Astrocyte of the cerebellum (primary cell): ENCODE measurements at regions not wholly inside any gene's neighbourhood (a gene's known extent, or its start where the extent isn't known, plus 50 kb on each side); places are given as distances from the start of the nearest gene placed in this dataset.

Experiments
- DNase-seq: peaks from one replicate; pipeline ENCODE4 v3.0.0-alpha.2; 2011; ENCODE audit warnings: low read depth
- H3K4me3 ChIP-seq: 2 replicates; pipeline ENCODE4 v1.5.1; 2011; ENCODE audit warnings: mild to moderate bottlenecking, low read depth, low read length, moderate library complexity
- in situ Hi-C: cut with HindIII; loops from 2 replicates; pipeline ENCODE4 v1.10.0; 2017; ENCODE audit warnings: low sequenced_read_pairs
- TF ChIP-seq, protein P1 (sequence below): IDR thresholded peaks from 2 replicates; pipeline ENCODE4 v1.5.1; 2012; ENCODE audit warnings: low read length, low read depth, moderate library complexity, mild to moderate bottlenecking; ENCODE audit errors: missing control alignments

DNA sequence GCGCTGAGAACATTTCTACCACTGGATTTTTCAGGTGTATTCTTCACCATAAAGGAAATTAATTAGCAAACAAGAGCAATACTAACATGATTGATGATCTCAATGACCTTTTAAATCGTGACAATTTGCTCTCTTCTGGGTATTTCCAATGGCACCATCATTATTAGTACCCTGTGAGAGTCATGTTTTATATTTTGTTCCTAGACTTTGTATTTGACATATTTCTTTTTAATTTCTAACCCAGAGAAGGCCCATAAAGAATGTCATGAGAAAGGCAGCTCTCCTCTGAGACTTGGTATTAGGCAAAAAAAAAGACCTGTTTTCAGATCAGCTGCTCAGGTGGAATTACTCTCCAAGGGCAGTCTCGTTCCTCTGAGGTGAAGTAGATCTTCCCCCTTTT is 1253.4 kb downstream of the ROBO2 start:
- H3K4me3 ChIP-seq: no peak overlapping the region
- no peak for DNase-seq
- in situ Hi-C loops: no loop called here
- TF ChIP-seq, protein P1, sequence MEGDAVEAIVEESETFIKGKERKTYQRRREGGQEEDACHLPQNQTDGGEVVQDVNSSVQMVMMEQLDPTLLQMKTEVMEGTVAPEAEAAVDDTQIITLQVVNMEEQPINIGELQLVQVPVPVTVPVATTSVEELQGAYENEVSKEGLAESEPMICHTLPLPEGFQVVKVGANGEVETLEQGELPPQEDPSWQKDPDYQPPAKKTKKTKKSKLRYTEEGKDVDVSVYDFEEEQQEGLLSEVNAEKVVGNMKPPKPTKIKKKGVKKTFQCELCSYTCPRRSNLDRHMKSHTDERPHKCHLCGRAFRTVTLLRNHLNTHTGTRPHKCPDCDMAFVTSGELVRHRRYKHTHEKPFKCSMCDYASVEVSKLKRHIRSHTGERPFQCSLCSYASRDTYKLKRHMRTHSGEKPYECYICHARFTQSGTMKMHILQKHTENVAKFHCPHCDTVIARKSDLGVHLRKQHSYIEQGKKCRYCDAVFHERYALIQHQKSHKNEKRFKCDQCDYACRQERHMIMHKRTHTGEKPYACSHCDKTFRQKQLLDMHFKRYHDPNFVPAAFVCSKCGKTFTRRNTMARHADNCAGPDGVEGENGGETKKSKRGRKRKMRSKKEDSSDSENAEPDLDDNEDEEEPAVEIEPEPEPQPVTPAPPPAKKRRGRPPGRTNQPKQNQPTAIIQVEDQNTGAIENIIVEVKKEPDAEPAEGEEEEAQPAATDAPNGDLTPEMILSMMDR: no peak

DNA sequence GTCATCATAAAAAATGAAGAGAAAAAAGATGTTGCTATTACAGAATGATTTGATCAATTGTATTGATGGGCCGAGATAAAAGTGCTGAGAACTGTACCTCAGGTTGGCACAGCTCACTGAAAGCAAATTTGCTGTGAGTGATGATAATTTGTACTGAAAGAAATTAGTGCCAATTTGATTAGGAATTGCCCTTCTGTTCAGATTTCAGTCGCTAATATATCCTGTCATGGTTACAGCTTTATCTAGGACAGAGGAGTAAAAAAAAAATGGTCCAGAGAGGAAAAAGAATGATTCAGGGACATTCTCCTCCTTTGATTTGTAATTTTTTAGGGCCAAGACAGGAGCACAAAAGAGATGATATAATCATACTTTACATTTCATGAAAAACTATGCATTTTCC is 1264.2 kb downstream of the ROBO2 start:
- in situ Hi-C loops: no loop called here

DNA sequence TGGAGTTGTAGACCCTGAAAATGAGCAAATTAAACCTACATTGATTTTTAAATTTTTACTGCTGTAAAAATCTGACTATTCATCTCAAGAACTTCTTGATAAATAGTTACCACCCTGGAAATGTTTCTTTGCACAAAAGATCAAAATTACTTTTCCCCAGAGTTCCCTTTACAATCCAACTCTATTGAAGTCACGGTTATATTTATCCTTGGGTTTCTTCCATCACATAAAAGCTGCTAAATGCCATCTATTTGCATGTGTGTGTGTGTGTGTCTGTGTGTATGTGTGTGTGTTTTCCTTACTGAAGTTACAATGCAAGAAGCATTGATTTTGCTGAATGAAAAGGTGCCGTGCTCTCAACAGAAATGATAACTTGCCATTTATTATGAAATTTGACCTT is 1273.0 kb downstream of the ROBO2 start:
- DNase-seq: no peak
- H3K4me3 ChIP-seq: no peak overlapping the region
- in situ Hi-C loops: no loop called here
- TF ChIP-seq, protein P1: no peak

More for the DNA sequence above, 1264.2 kb downstream of the ROBO2 start:
- DNase-seq: no peak
- H3K4me3 ChIP-seq: no peak overlapping the region
- TF ChIP-seq, protein P1: no peak

DNA sequence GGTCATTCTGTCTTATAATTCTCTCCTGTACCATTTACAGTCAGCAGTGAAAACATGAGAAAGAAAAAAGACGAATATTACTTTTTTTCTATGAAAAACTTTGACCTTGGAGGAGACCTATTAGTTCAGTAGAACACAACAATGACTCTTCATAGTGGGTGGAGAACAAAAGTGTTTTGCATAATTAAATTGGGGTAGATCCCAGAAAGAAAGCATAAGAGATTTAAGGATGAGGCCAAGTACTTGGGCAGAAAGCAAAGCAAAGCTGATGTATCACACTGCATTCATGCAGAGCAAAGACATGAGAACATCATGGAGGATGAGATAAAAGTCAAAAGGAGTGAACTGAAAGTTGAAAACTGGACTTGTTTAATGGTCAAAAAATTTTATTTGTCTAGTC is 1273.4 kb downstream of the ROBO2 start:
- in situ Hi-C loops: no loop called here

DNA sequence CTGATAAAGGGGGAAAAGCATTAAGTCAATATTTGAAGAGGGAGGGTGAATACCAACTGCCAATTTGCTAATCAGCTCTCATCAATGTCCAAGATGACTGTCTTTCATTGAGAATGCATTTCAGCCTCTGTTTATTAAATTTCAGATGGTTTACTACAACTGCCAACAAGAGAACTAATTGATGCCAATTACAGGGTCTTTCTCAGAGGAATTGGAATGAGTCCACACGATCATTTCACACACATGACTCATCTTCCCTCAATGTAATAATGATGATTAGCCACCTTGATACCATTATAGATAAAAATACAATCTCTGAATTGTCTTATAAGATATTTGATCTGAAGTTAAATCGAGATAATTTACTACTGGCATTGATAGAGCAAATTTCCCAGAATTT is 1274.4 kb downstream of the ROBO2 start:
- H3K4me3 ChIP-seq: no peak overlapping the region
- DNase-seq: no peak
- TF ChIP-seq, protein P1: no peak
- in situ Hi-C loops: no loop called here

More for the DNA sequence above, 1273.4 kb downstream of the ROBO2 start:
- no peak for DNase-seq
- TF ChIP-seq, protein P1: no peak
- H3K4me3 ChIP-seq: no peak overlapping the region

DNA sequence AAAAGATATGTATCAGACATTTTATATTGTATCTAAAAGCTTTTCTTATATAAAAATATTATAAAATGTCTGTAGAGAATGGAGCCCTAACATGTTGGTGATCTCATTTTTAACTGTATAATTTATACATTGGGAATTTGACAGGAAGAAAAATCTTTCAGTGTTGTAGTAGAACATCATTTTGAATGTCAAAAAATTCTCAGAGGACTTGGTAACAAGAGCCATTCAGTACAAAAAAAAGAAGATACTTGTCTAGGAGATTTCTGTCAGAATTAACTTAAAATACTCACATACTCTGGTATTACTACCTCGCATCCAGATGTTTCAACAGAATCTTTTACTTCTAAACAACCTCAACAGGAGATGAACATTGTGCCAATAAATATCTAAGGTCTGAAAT is 1277.9 kb downstream of the ROBO2 start:
- TF ChIP-seq, protein P1: no peak
- H3K4me3 ChIP-seq: no peak overlapping the region
- DNase-seq: no peak
- in situ Hi-C loops: no loop called here

DNA sequence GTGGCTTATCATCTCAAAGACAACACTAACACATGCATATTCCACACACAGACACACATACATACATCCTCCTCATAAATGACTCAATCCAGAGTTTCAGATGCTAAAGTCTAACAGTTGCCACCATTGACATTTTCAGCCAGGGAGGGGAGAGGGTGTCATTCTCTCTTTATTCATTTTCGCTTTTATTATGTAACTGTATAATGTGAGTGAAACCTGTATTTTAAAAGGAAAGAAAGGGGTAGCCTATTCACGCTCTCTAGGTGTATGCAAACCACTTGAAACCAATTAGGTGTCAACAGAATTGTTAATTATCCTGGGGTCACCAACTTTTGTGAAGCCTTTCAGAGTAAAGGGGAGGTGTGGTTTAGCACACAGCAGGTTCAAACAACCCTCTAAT is 1282.9 kb downstream of the ROBO2 start:
- TF ChIP-seq, protein P1: no peak
- no peak overlapping the region for H3K4me3 ChIP-seq
- no peak for DNase-seq
- in situ Hi-C loops: no loop called here
